HAP-1 (cell line): ENCODE measurements at regions not wholly inside any gene's neighbourhood (a gene's known extent, or its start where the extent isn't known, plus 50 kb on each side); places are given as distances from the start of the nearest gene placed in this dataset.
"Not testable (repeated sequence)": the region's sequence is repeated elsewhere in the genome, so short reads cannot be mapped to it uniquely, and the experiment has no call there.

Experiments used
- DNase-seq, 2 experiments: peaks; one replicate each; pipeline ENCODE4 v3.0.0-alpha.2; 2016 to 2020; ENCODE audit warnings: low spot score in 2 of 2
- H3K27me3 ChIP-seq: fragments of 250-450 bp; sonication (Bioruptor Pico); 2 replicates; pipeline ENCODE4 v1.5.1; 2020; ENCODE audit warnings: low read depth, mild to moderate bottlenecking, moderate library complexity
- H3K36me3 ChIP-seq: fragments of 250-450 bp; sonication (Bioruptor Pico); replicated peaks from 2 replicates; pipeline ENCODE4 v1.5.1; 2020; ENCODE audit warnings: mild to moderate bottlenecking
- H3K4me1 ChIP-seq: fragments of 250-450 bp; sonication (Bioruptor Pico); 2 replicates; pipeline ENCODE4 v1.5.1; 2020; ENCODE audit warnings: mild to moderate bottlenecking
- H3K4me3 ChIP-seq: fragments of 250-450 bp; sonication (Bioruptor Pico); 2 replicates; pipeline ENCODE4 v1.5.1; 2020; ENCODE audit warnings: mild to moderate bottlenecking, moderate library complexity
- H3K9me3 ChIP-seq: fragments of 250-450 bp; sonication (Bioruptor Pico); 2 replicates; pipeline ENCODE4 v1.5.1; 2020; ENCODE audit warnings: mild to moderate bottlenecking, moderate library complexity
- in situ Hi-C: fragments of 300-500 bp; cut with MboI; formaldehyde crosslinking; loops from 3 replicates; pipeline ENCODE4 v1.14.3; 2020; ENCODE audit warnings: low sequenced_read_pairs, inconsistent platforms, mixed read lengths

DNA sequence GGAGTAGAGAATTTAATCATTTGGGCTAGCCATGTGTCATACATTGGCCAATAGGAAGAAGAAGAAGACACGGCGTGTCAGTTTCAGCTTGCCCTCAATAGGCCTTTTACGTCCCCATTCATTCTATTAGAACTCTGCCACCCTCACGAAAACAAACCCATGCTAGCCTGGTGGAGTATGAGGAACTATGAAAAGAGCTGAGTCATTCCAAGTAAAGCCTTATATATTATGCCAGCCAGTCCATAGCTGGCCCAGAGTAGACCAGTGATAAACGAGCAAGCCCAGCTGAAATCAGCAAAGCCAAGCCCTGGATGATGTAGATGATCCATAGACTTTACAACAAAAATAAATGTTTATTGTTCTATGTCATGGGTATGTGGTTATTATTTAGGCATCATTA lies 895.1 kb downstream of the TLE1 start:
- DNase-seq = no peak
- Histone ChIP-seq H3K27me3 (no peaks in the 10 kb centered on the region), H3K4me1 (no peaks in the 10 kb centered on the region), H3K9me3 (no peaks in the 10 kb centered on the region), H3K4me3 (no peak overlapping the region), H3K36me3 (no peaks in the 10 kb centered on the region)
- in situ Hi-C loops = no loop called here

DNA sequence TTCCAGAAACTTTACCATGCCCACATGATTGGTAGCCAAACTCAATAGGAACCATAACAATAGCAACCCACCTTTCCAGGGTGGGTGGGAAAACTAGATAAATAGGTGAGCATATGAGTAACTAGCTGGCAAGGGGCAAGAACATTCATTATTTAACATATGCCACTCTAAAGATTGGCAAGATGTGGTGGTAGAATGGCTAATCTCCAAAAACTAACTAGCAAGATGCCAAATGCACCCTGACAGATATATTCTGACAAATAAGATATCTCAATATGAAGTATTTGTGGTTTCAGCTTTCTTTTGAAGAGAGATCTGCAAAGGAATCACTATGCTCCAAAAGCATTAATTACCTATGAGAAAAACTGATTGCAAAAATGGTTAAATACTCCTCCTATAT lies 895.6 kb downstream of the TLE1 start:
- Histone ChIP-seq H3K36me3 (no peaks in the 10 kb centered on the region), H3K4me3 (no peak overlapping the region), H3K27me3 (no peaks in the 10 kb centered on the region), H3K4me1 (no peaks in the 10 kb centered on the region), H3K9me3 (no peaks in the 10 kb centered on the region)
- in situ Hi-C loops = no loop called here
- no peak for DNase-seq

- DNase-seq = no peak
These were observed 896.6 kb downstream of the TLE1 start for GRCh38 chr9:80792726-80793125.

DNA sequence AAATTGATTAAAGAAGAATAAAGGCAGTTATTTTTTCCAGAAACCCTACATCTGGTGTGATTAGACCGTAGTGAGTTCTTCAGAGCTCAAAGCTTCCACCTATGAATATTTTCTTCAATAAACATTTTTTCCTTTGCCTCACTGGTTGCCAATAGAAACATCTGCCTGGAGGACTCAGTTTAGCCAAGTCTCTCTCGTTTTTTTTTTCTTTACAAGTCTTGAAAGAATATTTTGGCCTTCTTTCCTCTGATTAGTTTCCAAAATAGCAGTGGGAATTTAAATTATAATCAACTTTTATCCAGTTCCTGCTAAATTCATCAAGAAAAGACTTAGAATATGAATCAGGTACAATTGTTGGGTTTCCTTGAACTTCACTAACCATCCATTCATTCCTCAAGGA lies 897.5 kb downstream of the TLE1 start:
- H3K36me3 ChIP-seq = no peaks in the 10 kb centered on the region
- H3K27me3 ChIP-seq = no peaks in the 10 kb centered on the region
- in situ Hi-C loops = no loop called here
- H3K4me1 ChIP-seq = no peaks in the 10 kb centered on the region
- H3K9me3 ChIP-seq = no peaks in the 10 kb centered on the region
- no peak for DNase-seq
- no peak overlapping the region for H3K4me3 ChIP-seq

More at GRCh38 chr9:80792726-80793125, 896.6 kb downstream of the TLE1 start:
- Histone ChIP-seq H3K4me1 (no peaks in the 10 kb centered on the region), H3K36me3 (no peaks in the 10 kb centered on the region), H3K27me3 (no peaks in the 10 kb centered on the region), H3K9me3 (no peaks in the 10 kb centered on the region), H3K4me3 (no peak overlapping the region)
- in situ Hi-C loops = no loop called here

DNA sequence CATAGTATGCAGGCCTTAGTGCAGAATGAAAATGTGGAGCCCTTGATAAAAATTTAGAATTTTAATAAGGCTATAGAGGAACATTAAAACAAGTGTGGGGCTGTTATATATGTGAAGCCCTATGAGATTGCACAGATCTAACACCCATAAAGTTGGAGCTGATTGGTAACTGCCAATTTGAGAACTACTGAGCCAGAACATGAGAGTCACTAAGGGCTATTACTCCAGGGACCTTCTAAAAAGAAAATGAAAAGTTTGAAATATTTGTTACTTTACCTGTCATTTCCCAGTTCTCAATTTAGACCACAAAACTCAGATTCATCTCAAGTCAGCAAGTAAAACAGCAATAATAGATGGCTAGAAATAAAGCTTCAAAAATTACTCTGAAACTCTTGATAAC lies 898.6 kb downstream of the TLE1 start:
- no peaks in the 10 kb centered on the region for H3K9me3 ChIP-seq
- H3K4me1 ChIP-seq = no peaks in the 10 kb centered on the region
- no peak overlapping the region for H3K4me3 ChIP-seq
- in situ Hi-C loops = no loop called here
- H3K27me3 ChIP-seq = no peaks in the 10 kb centered on the region
- no peak for DNase-seq
- H3K36me3 ChIP-seq = no peaks in the 10 kb centered on the region

GRCh38 chr9:80789831-80790230 lies 899.5 kb downstream of the TLE1 start:
- no peaks in the 10 kb centered on the region for H3K36me3 ChIP-seq
- in situ Hi-C loops = no loop called here
- no peak for DNase-seq
- H3K4me1 ChIP-seq = no peaks in the 10 kb centered on the region
- H3K4me3 ChIP-seq = no peak overlapping the region
- H3K9me3 ChIP-seq = no peaks in the 10 kb centered on the region
- no peaks in the 10 kb centered on the region for H3K27me3 ChIP-seq

DNA sequence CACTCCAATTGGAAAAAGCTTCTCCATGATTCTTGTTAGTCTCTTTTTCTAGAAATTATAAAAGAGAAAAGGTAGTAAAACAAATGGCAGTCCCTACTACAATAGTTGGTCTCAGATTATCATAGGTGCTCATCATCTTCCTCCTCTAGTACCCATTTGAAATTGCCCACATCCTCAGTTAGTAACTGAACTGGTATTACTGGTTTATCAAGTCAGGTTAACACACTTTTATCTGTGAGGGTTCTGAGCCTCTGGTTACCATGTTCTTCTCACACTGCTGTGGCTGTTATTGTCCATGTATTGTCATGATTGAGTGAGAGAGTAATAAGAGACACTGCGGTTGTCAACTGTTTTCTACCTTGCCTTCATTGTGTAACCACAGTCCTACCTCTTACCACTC lies 901.7 kb downstream of the TLE1 start:
- Histone ChIP-seq H3K36me3 (no peaks in the 10 kb centered on the region), H3K4me3 (no peak overlapping the region), H3K4me1 (no peaks in the 10 kb centered on the region), H3K27me3 (no peaks in the 10 kb centered on the region), H3K9me3 (no peaks in the 10 kb centered on the region)
- DNase-seq = no peak
- in situ Hi-C loops = no loop called here

- Histone ChIP-seq H3K27me3 (no peaks in the 10 kb centered on the region), H3K4me3 (no peak overlapping the region), H3K4me1 (no peaks in the 10 kb centered on the region), H3K36me3 (no peaks in the 10 kb centered on the region), H3K9me3 (no peaks in the 10 kb centered on the region)
- in situ Hi-C loops = no loop called here
- DNase-seq = no peak
These were observed 904.7 kb downstream of the TLE1 start for GRCh38 chr9:80784647-80785046.

DNA sequence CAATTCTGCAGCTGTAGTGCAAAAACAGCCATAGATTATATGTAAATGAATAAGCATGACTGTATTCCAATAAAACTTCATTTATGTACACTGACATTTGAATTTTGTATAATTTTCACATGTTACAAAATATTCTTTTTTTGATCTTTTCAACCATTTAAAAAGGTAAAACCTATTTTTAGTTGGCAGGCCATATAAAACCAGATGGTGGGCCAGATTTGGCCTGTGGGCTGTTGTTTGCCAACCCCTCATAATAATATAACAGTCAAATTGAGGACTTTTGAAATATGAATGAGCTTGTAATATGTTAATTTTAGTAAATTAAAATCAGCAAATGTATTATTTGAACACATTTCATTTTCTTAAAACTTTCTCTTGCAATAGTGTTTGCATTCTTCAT lies 913.4 kb downstream of the TLE1 start:
- Histone ChIP-seq H3K4me3 (no peak overlapping the region), H3K4me1 (no peaks in the 10 kb centered on the region), H3K27me3 (no peaks in the 10 kb centered on the region), H3K36me3 (no peaks in the 10 kb centered on the region), H3K9me3 (no peaks in the 10 kb centered on the region)
- no peak for DNase-seq
- in situ Hi-C loops = no loop called here

- no peaks in the 10 kb centered on the region for H3K27me3 ChIP-seq
- H3K4me3 ChIP-seq = no peak overlapping the region
- DNase-seq = no peak
- no peaks in the 10 kb centered on the region for H3K4me1 ChIP-seq
- no peaks in the 10 kb centered on the region for H3K9me3 ChIP-seq
- no peaks in the 10 kb centered on the region for H3K36me3 ChIP-seq
- in situ Hi-C loops = no loop called here
These were observed 913.8 kb downstream of the TLE1 start for GRCh38 chr9:80775530-80775929.

- Histone ChIP-seq H3K4me1 (no peaks in the 10 kb centered on the region), H3K36me3 (no peaks in the 10 kb centered on the region), H3K27me3 (no peaks in the 10 kb centered on the region), H3K4me3 (no peak overlapping the region), H3K9me3 (no peaks in the 10 kb centered on the region)
- in situ Hi-C loops = no loop called here
- no peak for DNase-seq
These were observed 917.6 kb downstream of the TLE1 start for GRCh38 chr9:80771555-80772347.

DNA sequence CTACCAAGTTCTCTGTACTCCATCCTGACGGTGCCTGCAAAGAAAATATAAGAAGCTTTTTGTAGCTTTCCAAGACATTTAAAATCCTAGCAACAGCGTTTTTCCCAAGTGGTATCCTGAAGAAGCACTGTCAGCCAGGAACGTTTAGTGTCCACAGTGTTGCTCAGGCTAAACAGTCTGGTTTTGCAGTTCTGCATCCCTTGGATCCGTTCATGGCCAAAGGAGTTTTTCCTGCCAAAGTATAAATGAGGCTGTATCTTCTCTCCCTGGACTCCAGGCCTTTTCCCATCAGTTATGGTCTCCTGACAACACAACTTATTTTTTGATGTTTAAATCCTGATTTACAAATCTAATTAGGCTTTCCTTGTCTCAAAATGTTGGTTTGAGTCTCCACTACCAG lies 925.8 kb downstream of the TLE1 start:
- Histone ChIP-seq H3K27me3 (no peaks in the 10 kb centered on the region), H3K36me3 (no peaks in the 10 kb centered on the region), H3K9me3 (no peaks in the 10 kb centered on the region), H3K4me3 (no peak overlapping the region), H3K4me1 (no peaks in the 10 kb centered on the region)
- in situ Hi-C loops = no loop called here
- no peak for DNase-seq

GRCh38 chr9:80755586-80755985 lies 933.8 kb downstream of the TLE1 start:
- H3K36me3 ChIP-seq = no peaks in the 10 kb centered on the region
- no peaks in the 10 kb centered on the region for H3K27me3 ChIP-seq
- DNase-seq = no peak
- H3K4me3 ChIP-seq = no peak overlapping the region
- no peaks in the 10 kb centered on the region for H3K9me3 ChIP-seq
- no peaks in the 10 kb centered on the region for H3K4me1 ChIP-seq
- in situ Hi-C loops = no loop called here

- in situ Hi-C loops, DNase-seq: not testable (repeated sequence)
These were observed 942.3 kb downstream of the TLE1 start for GRCh38 chr9:80747056-80747455.

GRCh38 chr9:80732506-80732905 lies 956.8 kb downstream of the TLE1 start:
- Histone ChIP-seq H3K36me3 (no peaks in the 10 kb centered on the region), H3K9me3 (no peaks in the 10 kb centered on the region)
- in situ Hi-C loops = no loop called here

More at GRCh38 chr9:80747056-80747455, 942.3 kb downstream of the TLE1 start:
- H3K4me1 ChIP-seq, H3K4me3 ChIP-seq, H3K9me3 ChIP-seq, H3K36me3 ChIP-seq, H3K27me3 ChIP-seq: not testable (repeated sequence)

More at GRCh38 chr9:80732506-80732905, 956.8 kb downstream of the TLE1 start:
- no peaks in the 10 kb centered on the region for H3K27me3 ChIP-seq
- DNase-seq = no peak
- H3K4me3 ChIP-seq = no peak overlapping the region
- no peaks in the 10 kb centered on the region for H3K4me1 ChIP-seq
